ENCODE measurements at regions not wholly inside any gene's neighbourhood (a gene's known extent, or its start where the extent isn't known, plus 50 kb on each side); places are given as distances from the start of the nearest gene placed in this dataset.

DNA sequence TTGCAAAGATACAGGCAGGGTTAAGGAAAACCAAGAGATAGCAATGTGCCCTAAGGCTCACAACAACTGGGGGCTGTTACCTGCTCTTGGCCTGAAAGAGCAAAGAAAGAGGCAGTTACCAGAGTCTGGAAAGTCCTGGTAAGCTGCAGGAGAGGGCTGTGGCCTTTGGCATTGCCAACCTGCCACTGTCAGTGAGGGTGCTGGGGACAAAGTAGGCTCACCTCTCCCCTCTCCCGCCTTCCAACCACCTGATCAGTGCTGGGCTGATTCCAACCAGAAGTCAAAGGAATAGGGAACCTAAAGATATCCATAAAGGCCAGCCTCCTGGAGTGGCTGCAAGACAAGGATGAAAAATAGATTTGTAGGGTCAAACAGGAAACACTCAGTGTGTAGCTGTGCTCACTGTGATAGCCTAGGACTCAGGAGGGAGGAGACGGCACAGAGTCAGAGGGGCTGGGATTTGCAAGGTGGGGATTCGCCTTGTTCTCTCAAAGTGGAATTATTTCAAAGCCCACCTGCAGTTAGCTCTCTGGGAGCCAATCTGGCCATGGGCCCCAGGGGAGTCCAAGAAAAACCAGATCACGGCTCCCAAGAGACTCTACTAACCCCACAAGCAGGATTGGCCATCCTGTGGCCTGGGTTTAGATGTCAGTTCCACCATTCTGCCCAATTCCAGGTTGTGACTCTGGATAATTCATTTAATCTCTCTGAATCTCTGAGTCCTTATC is 204.0 kb upstream of the BCL6 start:
- TF ChIP-seq POLR2A (IDR thresholded peaks at IDR 0.05; ENCODE audit: low read depth, low read length) (no peak), TAF1 (IDR thresholded peaks at IDR 0.05; ENCODE audit: borderline replicate concordance, low read depth, low read length) (no peak), POLR2AphosphoS5 (IDR thresholded peaks at IDR 0.05; ENCODE audit: low read depth, low read length) (no peak)
